NOMO-1 treated with DMSO at 0.1 percent for 48 hours (cell line): ENCODE measurements at regions not wholly inside any gene's neighbourhood (a gene's known extent, or its start where the extent isn't known, plus 50 kb on each side); places are given as distances from the start of the nearest gene placed in this dataset.
"Not testable (repeated sequence)": the region's sequence is repeated elsewhere in the genome, so short reads cannot be mapped to it uniquely, and the experiment has no call there.

Experiments used
- DNase-seq: peaks from one replicate; lab custom pipeline; 2025; ENCODE audit not compliant: unreplicated experiment; lab: John Stamatoyannopoulos, UW

GRCh38 chr6:169101981-169102380 is 151.7 kb downstream of the THBS2 start:
- no peak for DNase-seq

DNA sequence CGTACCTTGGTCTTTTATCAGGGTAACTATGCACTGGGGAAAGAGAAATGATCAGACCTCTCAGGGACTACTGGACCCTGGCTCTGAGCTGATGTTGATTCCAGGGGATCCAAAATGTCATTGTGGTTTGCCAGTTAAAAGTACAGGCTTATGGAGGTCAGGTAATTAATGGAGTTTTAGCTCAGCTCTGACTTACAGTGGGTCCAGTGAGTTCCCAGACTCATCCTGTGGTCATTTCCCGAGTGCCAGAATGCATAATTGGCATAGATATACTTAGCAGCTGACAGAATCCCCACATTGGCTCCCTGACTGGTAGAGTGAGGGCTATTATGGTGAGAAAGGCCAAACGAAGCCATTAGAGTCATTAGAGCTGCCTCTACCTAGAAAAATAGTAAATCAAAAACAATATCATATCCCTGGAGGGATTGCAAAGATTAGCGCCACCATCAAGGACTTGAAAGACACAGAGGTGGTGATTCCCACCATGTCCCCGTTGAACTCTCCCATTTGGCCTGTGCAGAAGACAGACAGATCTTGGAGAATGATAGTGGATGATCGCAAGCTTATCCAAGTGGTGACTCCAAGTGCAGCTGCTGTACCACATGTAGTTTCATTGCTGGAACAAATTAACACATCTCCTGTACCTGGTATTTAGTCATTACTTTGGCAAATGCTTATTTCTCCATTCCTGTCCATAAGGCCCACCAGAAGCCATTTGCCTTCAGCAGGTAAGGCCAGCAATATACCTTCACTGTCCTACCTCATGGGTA is 152.4 kb downstream of the THBS2 start:
- no peak for DNase-seq

DNA sequence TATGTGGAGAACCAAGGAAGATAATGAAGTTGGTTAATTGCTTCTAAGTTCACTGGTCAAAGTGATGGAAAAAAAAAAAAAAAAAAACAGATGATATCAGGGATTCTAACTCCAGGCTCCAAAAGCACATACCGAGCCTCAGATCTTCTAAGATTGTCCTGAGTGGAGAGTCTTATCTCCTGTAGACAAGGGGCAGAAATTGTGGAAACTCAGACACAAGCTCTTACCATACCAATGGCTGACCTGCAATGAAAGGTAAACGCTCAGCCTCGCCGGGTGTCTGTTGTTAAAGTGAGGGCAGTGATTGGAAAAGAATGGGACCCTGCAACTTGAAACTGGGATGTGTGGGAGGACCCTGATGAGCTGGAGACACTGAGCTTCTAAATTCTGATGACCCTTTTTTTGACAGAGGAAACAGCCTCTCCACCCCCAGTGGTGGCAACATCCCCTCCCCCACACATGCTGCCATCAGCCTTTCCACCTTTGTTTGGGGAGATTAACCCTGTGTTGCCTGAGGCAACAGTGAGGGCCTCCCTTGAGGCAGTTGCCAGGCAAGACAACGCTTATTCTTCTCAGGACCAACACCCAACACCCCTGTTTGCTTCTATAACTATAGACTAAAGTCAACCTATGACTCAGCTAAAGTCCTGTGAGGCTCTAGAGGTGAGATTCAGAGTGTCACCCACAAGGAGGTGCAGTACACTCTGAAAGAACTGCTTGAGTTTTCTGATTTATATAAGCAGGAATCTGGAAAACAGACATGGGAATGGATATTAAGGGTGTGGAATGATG is 154.0 kb downstream of the THBS2 start:
- no peak for DNase-seq

DNA sequence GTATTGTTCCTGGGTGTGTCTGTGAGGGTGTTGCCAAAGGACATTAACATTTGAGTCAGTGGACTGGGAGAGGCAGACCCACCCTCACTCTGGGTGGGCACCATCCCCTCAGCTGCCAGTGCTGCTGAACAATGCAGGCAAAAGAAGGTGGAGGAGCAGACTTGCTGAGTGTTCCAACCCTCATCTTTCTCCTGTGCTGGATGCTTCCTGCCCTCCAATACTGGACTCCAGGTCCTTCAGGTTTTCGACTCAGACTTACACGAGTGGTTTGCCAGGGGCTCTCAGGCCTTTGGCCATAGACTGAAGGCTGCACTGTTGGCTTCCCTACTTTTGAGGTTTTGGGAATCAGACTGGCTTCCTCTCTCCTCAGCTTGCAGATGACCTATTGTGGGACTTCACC is 155.0 kb downstream of the THBS2 start:
- not testable (repeated sequence) for DNase-seq

GRCh38 chr6:169098116-169098515 is 155.5 kb downstream of the THBS2 start:
- DNase-seq: no peak

DNA sequence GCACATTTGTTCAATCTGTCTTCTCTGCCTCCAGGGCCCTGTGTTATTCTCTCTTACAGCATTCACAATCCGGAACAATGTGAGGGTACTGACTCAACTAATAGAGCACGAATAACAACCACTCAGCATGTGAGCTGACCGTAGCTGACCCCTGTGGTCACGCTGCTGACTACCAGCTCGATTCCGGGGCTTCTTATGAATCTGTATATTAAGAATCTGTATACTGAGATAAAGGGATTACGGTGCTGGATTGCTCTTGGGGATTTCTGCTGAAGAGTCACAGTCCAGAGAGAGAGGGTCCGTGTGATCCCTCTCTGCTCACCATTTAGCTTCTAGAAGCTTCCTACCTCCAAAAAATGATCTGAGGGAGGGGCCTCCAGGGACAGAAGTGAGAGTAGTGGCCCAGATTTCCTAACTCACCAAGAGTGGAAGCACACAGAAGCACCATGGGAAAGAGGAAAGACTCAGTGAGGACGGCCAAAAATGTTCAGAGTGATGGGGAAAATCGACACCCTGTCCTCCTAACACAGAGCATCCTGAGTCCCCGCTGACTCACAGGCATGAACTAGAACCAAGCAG is 156.2 kb downstream of the THBS2 start:
- no peak for DNase-seq

GRCh38 chr6:169096388-169096787 is 157.3 kb downstream of the THBS2 start:
- DNase-seq: no peak

DNA sequence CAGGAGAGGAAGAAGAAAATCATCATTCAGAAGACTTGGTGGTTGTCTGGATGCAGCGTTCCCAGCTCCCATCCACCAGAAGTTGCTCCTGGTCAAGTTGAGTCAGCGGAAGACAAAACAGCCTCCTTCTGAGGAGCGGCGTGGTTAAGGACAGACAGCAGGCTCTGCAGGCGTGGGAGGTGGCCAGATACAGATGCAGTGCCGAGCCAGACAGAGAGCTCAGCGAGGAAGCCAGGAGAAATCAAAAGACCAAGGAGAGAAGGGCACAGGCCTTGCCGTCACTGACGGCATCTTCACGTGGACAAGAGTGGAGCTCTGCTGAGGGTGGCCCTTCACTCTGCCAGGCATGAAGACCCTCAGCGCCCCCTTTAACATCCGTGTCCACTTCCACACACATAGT is 158.5 kb downstream of the THBS2 start:
- DNase-seq: no peak

- no peak for DNase-seq
Measured at GRCh38 chr6:169094552-169094950, 159.1 kb downstream of the THBS2 start.

DNA sequence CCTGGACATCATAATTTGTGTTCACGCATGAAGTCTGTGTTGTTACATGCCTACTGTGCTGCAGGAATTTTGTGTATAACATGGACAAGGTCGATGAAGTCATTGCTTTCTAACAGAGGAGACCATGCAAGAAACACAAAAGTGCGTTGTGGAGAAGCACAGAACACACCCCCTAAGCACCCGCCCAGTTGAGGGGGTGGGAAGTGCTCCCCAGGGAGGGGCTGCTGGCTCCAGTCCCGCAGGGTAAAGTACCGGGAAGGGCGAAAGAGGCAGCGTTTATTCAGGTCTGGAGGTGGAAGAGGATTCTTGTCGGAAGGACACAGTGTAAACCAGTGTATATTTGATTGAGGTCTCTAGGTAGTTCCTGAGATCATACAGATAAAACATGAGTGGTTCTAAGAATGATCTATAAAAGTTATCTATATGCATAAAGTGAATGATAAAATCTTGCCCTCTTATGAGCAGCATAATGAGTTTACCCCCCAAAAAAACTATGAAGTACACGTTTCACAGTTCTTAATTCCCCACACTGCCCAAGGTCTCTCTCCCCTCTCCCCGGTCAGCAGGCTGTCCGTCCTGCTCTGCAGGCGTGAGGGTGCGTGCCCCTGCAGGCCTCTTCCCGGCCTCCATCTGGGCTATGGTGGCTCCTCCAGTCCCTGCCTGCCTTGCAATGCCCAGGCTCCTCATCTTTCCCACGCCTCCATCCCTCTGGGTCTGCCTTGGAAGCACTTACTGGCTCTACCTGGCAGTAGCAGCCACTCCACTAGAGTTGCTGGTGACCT is 159.7 kb downstream of the THBS2 start:
- DNase-seq: no peak

DNA sequence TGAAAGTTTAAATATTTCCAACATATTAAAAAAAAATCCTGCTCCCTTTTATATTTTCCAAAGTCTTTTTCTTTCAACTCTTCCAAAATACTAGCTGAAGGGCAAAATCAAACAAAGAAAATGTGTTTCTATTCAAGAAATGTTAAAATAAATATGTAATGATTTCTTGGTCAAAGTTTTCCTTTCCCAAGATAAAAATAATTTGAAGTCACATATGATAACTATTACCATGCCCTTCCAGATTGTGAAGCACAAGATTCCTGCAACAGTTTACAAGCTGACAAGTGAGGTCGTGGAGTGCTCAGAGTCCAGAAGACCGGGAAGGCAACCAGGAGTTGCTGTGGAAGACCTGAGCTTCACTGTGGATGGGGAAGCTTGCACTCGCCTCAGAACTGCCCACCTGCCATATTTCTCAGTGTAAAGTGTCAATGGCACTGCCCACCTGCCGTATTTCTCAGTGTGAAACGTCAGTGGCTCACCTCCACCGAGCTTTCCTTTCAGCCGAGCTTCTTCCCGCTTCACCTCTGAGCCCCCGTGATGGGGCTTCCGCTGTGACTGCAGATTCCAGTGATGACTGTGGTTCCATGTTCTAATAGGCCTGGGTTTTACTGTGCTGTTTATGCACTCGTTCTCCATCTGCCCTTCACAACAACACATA is 160.5 kb downstream of the THBS2 start:
- DNase-seq: no peak

DNA sequence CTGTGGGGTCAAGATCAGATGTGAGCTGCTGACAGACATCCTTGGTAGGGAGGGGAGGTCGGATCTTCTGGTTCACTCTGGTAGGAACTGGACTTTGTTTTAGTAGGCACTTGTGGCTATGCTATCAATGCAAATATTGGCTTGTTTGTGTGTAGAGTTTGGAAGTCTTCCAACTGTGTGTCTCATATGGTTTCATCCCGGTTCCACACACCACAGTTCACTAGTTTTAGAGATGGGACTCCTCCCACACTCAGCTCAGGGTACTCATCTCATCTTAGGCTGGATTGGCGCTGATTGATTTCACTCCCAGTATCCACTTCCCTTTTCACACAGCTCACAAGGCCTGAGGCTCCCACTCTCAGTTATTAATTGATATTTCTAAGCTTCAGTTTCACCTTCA is 161.3 kb downstream of the THBS2 start:
- no peak for DNase-seq

DNA sequence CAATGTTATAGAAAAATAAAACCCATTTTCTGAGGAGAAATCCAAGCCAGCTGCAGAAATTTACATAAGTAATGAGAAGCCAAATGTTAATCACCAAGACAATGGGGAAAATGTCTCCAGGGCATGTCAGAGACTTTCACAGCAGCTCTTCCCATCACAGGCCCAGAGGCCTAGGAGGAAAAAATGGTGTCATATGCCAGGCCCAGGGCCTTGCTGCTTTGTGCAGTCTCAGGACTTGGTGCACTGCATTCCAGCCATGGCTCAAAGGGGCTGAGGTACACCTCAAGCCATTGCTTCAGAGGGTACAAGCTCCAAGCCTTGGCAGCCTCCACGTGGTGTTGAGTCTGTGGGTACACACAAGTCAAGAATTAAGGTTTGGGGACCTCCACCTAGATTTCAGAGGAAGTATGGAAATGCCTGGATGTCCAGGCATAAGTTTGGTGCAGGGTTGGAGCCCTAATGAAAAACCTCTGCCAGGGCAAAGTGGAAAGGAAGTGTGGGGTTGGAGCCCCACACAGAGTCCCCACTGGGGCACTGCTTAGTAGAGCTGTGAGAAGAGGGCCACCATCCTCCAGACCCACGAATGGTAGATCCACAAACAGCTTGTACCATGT is 163.0 kb downstream of the THBS2 start:
- not testable (repeated sequence) for DNase-seq

- no peak for DNase-seq
Measured at GRCh38 chr6:169088762-169089161, 164.9 kb downstream of the THBS2 start.

GRCh38 chr6:169087443-169088041 is 166.1 kb downstream of the THBS2 start:
- no peak for DNase-seq

DNA sequence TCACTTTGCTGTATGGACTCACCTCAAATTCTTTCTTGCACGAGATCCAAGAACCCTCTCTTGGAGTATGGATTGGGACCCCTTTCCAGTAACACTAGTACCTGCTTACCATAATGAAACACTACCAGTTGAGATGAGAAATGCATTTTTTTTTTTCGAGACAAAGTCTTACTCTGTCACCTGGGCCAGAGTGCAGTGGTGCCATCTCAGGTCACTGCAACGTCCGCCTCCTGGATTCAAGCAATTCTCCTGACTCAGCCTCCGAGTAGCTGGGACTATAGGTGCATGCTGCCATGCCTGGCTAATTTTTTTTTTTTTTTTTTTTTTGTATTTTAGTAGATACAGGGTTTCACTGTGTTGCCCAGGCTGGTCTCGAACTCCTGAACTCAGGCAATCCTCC is 167.0 kb downstream of the THBS2 start:
- not testable (repeated sequence) for DNase-seq

DNA sequence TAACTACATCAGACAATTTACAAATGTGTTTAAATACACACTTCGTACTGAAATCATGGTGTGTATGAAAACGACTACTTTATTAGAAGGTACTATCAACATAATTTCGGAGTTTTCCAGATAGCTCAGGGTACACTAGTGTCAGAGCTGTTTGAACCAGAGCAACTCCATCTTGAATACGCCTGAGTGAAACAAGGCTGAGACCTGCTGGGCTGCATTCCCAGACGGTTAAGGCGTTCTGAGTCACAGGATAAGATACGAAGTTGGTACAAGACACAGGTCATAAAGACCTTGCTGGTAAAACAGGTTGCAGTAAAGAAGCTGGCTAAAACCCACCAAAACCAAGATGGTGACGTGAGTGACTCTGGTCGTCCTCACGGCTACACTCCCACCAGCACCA is 167.6 kb downstream of the THBS2 start:
- DNase-seq: no peak

DNA sequence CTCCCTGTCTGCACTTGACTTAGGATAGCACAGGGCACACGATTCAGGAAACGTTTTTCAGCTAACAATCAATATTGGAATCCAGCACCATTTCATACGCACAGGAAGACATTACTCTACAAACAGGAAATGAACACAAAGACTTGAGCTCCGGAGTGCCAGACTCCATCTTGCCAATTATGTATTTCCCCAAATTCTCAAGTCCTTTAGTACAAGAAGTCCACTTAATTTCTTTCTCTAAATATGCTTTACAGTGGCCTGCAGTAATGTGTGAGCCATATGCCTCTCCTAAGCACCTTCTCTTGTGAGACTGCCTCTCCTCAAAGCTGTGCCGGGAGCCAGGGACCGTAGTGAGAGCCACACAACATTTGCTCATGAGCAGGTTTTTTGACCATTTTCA is 168.2 kb downstream of the THBS2 start:
- DNase-seq: no peak

GRCh38 chr6:169084557-169084956 is 169.1 kb downstream of the THBS2 start:
- DNase-seq: not testable (repeated sequence)

- DNase-seq: no peak
Measured at GRCh38 chr6:169084067-169084466, 169.6 kb downstream of the THBS2 start.
